ENCODE measurements at regions not wholly inside any gene's neighbourhood (a gene's known extent, or its start where the extent isn't known, plus 50 kb on each side); places are given as distances from the start of the nearest gene placed in this dataset.

DNA sequence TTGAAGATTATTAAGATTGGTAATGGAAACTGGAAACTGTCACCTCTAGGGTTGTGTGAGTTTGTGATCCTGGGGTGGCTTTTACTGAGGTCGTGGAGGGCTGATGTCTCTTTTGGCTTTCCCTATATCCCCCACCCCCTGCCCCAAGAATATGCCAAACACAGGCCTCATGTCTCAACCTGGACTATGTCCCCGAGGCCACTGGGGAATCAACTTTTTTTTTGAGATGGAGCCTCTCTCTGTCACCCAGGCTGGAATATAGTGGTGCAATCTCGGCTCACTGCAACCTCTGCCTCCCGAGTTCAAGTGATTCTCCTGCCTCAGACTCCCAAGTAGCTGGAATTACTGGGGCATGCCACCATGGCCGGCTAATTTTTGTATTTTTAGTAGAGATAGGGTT lies 83.3 kb upstream of the RALGAPA2 start:
- no peak for TF ChIP-seq CTCF (IDR thresholded peaks at IDR 0.05; ENCODE audit: low read depth, low read length)
- H3K4me3 ChIP-seq (ENCODE audit: low read depth, low read length) = no peak overlapping the region
- in situ Hi-C loops (cut with HindIII; ENCODE audit: low sequenced_read_pairs) = no loop called here
- DNase-seq (ENCODE audit: low read depth, low spot score) = no peak

DNA sequence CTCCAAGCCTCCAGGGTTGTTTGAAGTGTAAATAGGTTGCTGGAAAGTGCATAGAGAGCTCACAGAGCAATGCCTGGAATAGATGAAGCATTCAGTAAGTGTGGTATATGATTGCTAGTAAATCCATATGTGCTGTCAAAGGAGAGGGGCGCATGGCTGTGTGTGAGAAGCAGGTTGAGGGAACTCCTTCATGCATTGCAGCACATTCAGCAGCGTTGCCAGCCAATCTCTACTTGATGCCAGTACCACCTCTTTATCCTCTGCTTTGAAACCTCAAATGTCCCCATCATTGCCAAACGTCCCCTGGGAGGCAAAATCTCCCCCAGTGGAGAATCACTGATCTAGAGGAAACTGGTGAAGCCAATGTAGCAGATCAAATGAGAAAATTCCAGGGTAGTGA lies 82.7 kb upstream of the RALGAPA2 start:
- no peak overlapping the region for H3K4me3 ChIP-seq (ENCODE audit: low read depth, low read length)
- no peak for TF ChIP-seq CTCF (IDR thresholded peaks at IDR 0.05; ENCODE audit: low read depth, low read length)
- in situ Hi-C loops (cut with HindIII; ENCODE audit: low sequenced_read_pairs) = no loop called here
- DNase-seq (ENCODE audit: low read depth, low spot score) = no peak

- in situ Hi-C loops (cut with HindIII; ENCODE audit: low sequenced_read_pairs) = no loop called here
- no peak for TF ChIP-seq CTCF (IDR thresholded peaks at IDR 0.05; ENCODE audit: low read depth, low read length)
- no peak overlapping the region for H3K4me3 ChIP-seq (ENCODE audit: low read depth, low read length)
- no peak for DNase-seq (ENCODE audit: low read depth, low spot score)
Observed at GRCh38 chr20:20793591-20793990, 81.1 kb upstream of the RALGAPA2 start.

DNA sequence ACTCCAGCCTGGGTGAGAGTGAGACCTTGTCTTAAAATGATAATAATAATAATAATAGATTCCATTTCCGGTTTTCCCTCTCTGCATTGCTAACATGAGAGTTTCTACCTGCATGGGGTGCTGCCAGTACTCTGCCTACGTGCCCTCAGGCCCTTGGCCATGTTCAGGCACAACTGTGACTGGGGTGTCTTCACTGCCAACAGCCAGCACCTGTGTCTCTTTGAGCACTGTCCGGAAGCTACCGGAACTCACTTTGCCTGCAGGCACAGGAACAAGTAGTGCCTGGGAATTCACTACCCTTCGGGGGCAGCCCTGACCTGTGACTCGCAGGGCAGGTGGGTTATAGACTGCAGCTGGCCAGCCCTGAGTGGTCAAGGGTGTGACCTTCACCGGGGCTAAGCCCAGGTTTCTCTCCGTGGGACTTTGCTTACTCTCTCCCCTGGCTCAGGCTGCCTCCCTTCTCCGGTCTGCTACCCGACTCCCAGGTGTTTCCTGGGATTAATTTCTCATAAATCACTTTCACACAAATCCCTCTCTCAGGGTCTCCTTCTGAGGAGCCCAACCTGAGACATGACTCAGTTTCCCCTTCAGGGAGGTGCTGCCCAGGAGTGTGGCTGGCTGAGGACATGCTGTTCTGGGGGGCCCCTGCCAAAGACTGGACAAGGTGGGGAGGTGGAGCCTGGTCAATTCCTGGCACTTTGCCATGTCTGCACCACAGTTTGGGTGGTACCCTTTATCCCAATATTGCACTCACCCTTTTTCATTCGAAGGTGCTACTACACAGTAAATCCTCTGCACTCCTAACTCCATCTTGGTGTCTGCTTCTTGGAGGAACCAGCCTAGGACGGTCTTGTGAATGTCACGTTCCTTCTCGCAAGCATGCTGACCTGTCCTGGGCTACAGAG lies 79.5 kb upstream of the RALGAPA2 start:
- H3K4me3 ChIP-seq (ENCODE audit: low read depth, low read length) = no peak overlapping the region
- in situ Hi-C loops (cut with HindIII; ENCODE audit: low sequenced_read_pairs) = no loop called here
- no peak for DNase-seq (ENCODE audit: low read depth, low spot score)
- no peak for TF ChIP-seq CTCF (IDR thresholded peaks at IDR 0.05; ENCODE audit: low read depth, low read length)

- no peak for DNase-seq (ENCODE audit: low read depth, low spot score)
- TF ChIP-seq CTCF (IDR thresholded peaks at IDR 0.05; ENCODE audit: low read depth, low read length) = no peak
- in situ Hi-C loops (cut with HindIII; ENCODE audit: low sequenced_read_pairs) = no loop called here
- H3K4me3 ChIP-seq (ENCODE audit: low read depth, low read length) = no peak overlapping the region
Observed at GRCh38 chr20:20788308-20788707, 75.9 kb upstream of the RALGAPA2 start.

GRCh38 chr20:20786428-20786827 lies 74.0 kb upstream of the RALGAPA2 start:
- no peak for DNase-seq (ENCODE audit: low read depth, low spot score)
- in situ Hi-C loops (cut with HindIII; ENCODE audit: low sequenced_read_pairs) = no loop called here
- H3K4me3 ChIP-seq (ENCODE audit: low read depth, low read length) = no peak overlapping the region

More at GRCh38 chr20:20786428-20786827, 74.0 kb upstream of the RALGAPA2 start:
- no peak for TF ChIP-seq CTCF (IDR thresholded peaks at IDR 0.05; ENCODE audit: low read depth, low read length)

All from astrocyte of the spinal cord (primary cell).